Large intestine (tissue), 3 donors: ENCODE measurements at regions not wholly inside any gene's neighbourhood (a gene's known extent, or its start where the extent isn't known, plus 50 kb on each side); places are given as distances from the start of the nearest gene placed in this dataset.

ENCODE experiments used
- DNase-seq, 2 donors: peaks; one replicate each; pipeline versions ENCODE4 v3.0.0 to v3.0.0-alpha.2; 2013
- H3K27ac ChIP-seq: one replicate; pipeline ENCODE4 v1.5.1; 2013; ENCODE audit warnings: low read length
- H3K27me3 ChIP-seq: 2 replicates; pipeline ENCODE4 v1.6.1; 2013; ENCODE audit warnings: low read length; ENCODE audit not compliant: control insufficient read depth, insufficient read depth
- H3K36me3 ChIP-seq: 2 replicates; pipeline ENCODE4 v1.6.1; 2013; ENCODE audit warnings: low read length; ENCODE audit not compliant: control insufficient read depth, insufficient read depth
- H3K4me1 ChIP-seq: one replicate; pipeline ENCODE4 v1.6.1; 2013; ENCODE audit warnings: low read length; ENCODE audit not compliant: control insufficient read depth, insufficient read depth
- H3K4me3 ChIP-seq: one replicate; pipeline ENCODE4 v1.5.1; 2013; ENCODE audit warnings: low read length
- H3K9me3 ChIP-seq: one replicate; pipeline ENCODE4 v1.6.1; 2013; ENCODE audit warnings: mild to moderate bottlenecking, low read depth, low read length, moderate library complexity; ENCODE audit not compliant: control insufficient read depth
- WGBS: methylation state at CpG from one replicate; pipeline ENCODE4 v1.1.5; 2013; ENCODE audit warnings: low lambda C conversion rate; ENCODE audit not compliant: insufficient coverage; 5-methylcytosine and 5-hydroxymethylcytosine counted together

- H3K27ac ChIP-seq: no peak overlapping the region
- 92% methylated on average over 2 of the region's 4 CpGs for WGBS
- H3K36me3 ChIP-seq: no peaks in the 10 kb centered on the region
- DNase-seq: no peak
- H3K4me3 ChIP-seq: no peak overlapping the region
- no peaks in the 10 kb centered on the region for H3K9me3 ChIP-seq
- no peaks in the 10 kb centered on the region for H3K27me3 ChIP-seq
- no peaks in the 10 kb centered on the region for H3K4me1 ChIP-seq
Measured at GRCh38 chr4:67051000-67051789, 494.1 kb downstream of the CENPC start.

GRCh38 chr4:67049446-67049845, 495.9 kb downstream of the CENPC start:
- 100% methylated on average over 1 of the region's 2 CpGs for WGBS
- Histone ChIP-seq H3K27ac (no peak overlapping the region), H3K4me3 (no peak overlapping the region)

GRCh38 chr4:67048530-67048929, 496.8 kb downstream of the CENPC start:
- no peaks in the 10 kb centered on the region for H3K9me3 ChIP-seq
- no peak for DNase-seq
- H3K27ac ChIP-seq: no peak overlapping the region
- no peaks in the 10 kb centered on the region for H3K4me1 ChIP-seq
- no peaks in the 10 kb centered on the region for H3K27me3 ChIP-seq
- WGBS: no CpG with 5 or more reads among the region's 2 CpGs
- H3K4me3 ChIP-seq: no peak overlapping the region
- no peaks in the 10 kb centered on the region for H3K36me3 ChIP-seq

More at GRCh38 chr4:67049446-67049845, 495.9 kb downstream of the CENPC start:
- Histone ChIP-seq H3K4me1 (no peaks in the 10 kb centered on the region), H3K27me3 (no peaks in the 10 kb centered on the region), H3K36me3 (no peaks in the 10 kb centered on the region), H3K9me3 (no peaks in the 10 kb centered on the region)
- no peak for DNase-seq

GRCh38 chr4:67040315-67040714, 505.0 kb downstream of the CENPC start:
- no peaks in the 10 kb centered on the region for H3K36me3 ChIP-seq
- no peak overlapping the region for H3K27ac ChIP-seq
- no peaks in the 10 kb centered on the region for H3K4me1 ChIP-seq
- DNase-seq: no peak
- WGBS: 82% methylated on average over 2 of the region's 2 CpGs
- no peaks in the 10 kb centered on the region for H3K9me3 ChIP-seq
- no peaks in the 10 kb centered on the region for H3K27me3 ChIP-seq
- H3K4me3 ChIP-seq: no peak overlapping the region

DNA sequence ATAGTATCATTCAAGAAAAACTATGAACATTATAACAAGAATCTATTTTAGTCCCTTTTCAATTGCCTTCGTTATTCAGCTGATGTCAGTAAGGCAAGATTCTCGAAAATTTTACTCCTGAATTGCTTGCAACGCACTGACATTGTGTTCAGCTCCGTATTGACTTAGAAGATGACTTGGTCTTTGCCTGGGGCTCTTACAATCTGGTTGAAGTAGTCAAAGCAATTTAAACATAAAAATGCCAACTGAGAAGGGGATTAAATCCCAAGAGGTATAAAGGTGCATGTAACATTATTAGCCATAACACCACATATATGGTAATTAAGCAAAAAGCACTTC, 507.1 kb downstream of the CENPC start:
- no peaks in the 10 kb centered on the region for H3K27me3 ChIP-seq
- no peak for DNase-seq
- H3K9me3 ChIP-seq: no peaks in the 10 kb centered on the region
- no peaks in the 10 kb centered on the region for H3K36me3 ChIP-seq
- WGBS: 30% methylated on average over 2 of the region's 4 CpGs
- no peak overlapping the region for H3K27ac ChIP-seq
- no peak overlapping the region for H3K4me3 ChIP-seq
- H3K4me1 ChIP-seq: no peaks in the 10 kb centered on the region

- Histone ChIP-seq H3K36me3 (no peaks in the 10 kb centered on the region), H3K9me3 (no peaks in the 10 kb centered on the region), H3K27ac (no peak overlapping the region), H3K4me1 (no peaks in the 10 kb centered on the region), H3K4me3 (no peak overlapping the region), H3K27me3 (no peaks in the 10 kb centered on the region)
- DNase-seq: no peak
Measured at GRCh38 chr4:67037504-67038227, 507.6 kb downstream of the CENPC start.

DNA sequence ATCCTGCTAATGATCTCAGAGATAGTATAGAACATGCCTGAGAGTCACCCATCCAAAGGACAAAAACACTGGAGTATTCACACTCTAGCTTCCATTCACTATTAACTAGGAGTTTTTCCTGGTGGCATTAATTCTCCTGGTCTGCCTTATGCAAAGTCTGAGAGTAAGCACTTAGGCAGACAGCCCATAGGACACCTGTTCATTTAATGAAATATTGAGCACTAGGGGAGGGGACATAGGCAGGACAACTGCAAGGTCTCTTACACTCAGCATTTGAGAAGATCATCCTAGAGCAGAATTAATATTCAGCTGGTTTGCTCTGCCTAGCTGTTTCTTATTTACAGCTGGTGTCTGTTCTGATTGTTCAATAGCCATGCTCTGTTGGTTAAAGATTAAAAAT, 508.5 kb downstream of the CENPC start:
- Histone ChIP-seq H3K27me3 (no peaks in the 10 kb centered on the region), H3K4me3 (no peak overlapping the region), H3K27ac (no peak overlapping the region), H3K36me3 (no peaks in the 10 kb centered on the region), H3K9me3 (no peaks in the 10 kb centered on the region), H3K4me1 (no peaks in the 10 kb centered on the region)
- no peak for DNase-seq

- Histone ChIP-seq H3K4me3 (no peak overlapping the region), H3K36me3 (no peaks in the 10 kb centered on the region), H3K27ac (no peak overlapping the region), H3K27me3 (no peaks in the 10 kb centered on the region), H3K4me1 (no peaks in the 10 kb centered on the region), H3K9me3 (no peaks in the 10 kb centered on the region)
- DNase-seq: no peak
- WGBS: no CpG with 5 or more reads among the region's 1 CpG
Measured at GRCh38 chr4:67035986-67036385, 509.3 kb downstream of the CENPC start.

DNA sequence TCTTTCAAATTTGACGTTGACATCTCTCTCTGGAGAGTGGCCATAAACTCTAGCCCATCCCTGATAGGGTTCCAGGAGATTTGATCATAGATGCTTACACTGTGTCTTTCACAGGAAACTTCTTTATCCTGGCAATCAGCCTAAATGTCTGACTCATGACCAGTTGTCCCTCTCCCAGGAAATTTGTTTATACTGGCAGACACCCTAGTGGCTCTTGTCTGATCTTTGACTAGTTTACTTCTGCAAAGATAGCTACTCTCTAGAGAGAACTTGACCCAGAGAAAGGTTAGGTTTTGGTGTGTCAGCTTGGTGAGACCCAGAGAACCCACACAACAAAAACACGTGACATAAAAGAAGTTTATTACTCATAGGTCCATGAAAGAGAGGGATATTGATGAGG, 509.8 kb downstream of the CENPC start:
- H3K36me3 ChIP-seq: no peaks in the 10 kb centered on the region
- H3K27ac ChIP-seq: no peak overlapping the region
- no peaks in the 10 kb centered on the region for H3K4me1 ChIP-seq
- H3K9me3 ChIP-seq: no peaks in the 10 kb centered on the region
- WGBS: no CpG with 5 or more reads among the region's 2 CpGs
- H3K27me3 ChIP-seq: no peaks in the 10 kb centered on the region
- no peak for DNase-seq
- H3K4me3 ChIP-seq: no peak overlapping the region

DNA sequence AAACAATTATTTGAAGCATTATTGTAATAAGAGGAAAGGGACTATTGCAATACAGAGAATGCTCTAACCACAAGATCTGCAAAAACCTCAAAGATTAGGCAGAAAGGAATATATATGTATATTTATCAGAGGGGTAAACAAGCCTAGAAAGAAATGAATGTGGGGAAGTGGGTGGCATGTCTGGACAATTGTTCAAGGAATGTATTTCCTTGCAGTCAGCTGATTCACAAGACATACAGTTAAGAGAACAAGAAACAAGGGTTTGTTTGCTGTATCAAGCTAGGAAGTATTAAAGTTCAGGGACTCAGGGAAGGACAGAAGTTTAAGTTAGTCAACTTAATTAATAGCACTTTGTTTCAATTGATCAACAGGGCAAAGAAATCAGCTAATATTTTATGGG, 514.7 kb downstream of the CENPC start:
- DNase-seq: no peak
- Histone ChIP-seq H3K36me3 (no peaks in the 10 kb centered on the region), H3K9me3 (no peaks in the 10 kb centered on the region), H3K4me1 (no peaks in the 10 kb centered on the region), H3K27me3 (no peaks in the 10 kb centered on the region), H3K27ac (no peak overlapping the region), H3K4me3 (no peak overlapping the region)

DNA sequence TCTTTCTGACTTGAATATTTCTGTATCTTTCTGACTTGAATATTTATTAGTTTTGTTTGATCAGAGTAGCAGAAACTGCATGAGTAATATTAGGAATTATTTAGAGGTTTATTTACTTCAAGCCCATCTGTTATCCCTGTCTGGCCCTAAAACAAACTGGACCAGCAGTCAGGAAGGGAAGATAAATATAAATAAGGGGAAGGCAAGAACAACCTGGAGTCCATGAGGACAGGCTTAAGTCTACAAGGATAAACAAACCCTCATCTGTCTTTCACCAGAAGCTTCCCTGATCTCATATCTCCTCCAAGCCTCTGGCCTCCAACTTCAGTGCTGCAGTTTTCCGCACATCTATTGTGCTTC, 524.9 kb downstream of the CENPC start:
- Histone ChIP-seq H3K9me3 (no peaks in the 10 kb centered on the region), H3K36me3 (no peaks in the 10 kb centered on the region), H3K27me3 (no peaks in the 10 kb centered on the region), H3K4me1 (no peaks in the 10 kb centered on the region), H3K27ac (no peak overlapping the region), H3K4me3 (no peak overlapping the region)
- WGBS: no CpG with 5 or more reads among the region's 1 CpG
- no peak for DNase-seq
